Endothelial cell of umbilical vein (primary cell): ENCODE measurements at regions not wholly inside any gene's neighbourhood (a gene's known extent, or its start where the extent isn't known, plus 50 kb on each side); places are given as distances from the start of the nearest gene placed in this dataset.

Experiments used
- BruUV-seq: library from RNA; stranded (reverse); fragments of 400-500 nt; replicated peaks from 2 replicates; lab custom pipeline; 2021; lab: Mats Ljungman, UMichigan
- CTCF ChIA-PET: fragments of 300-600, 350-600 bp; sonication (Branson Sonifier 250); formaldehyde crosslinking; loops from one replicate; lab custom pipeline; 2021; ENCODE audit warnings: antibody characterized with exemption, inconsistent platforms; lab: Charles Lee
- POLR2A ChIA-PET: fragments of 300-600, 350-600 bp; sonication (Branson Sonifier 250); formaldehyde crosslinking; loops from one replicate; lab custom pipeline; 2021; ENCODE audit warnings: antibody characterized with exemption, inconsistent platforms; lab: Charles Lee
- DNase-seq: peaks from one replicate; pipeline ENCODE4 v3.0.0-alpha.2; 2011; ENCODE audit warnings: low read depth, low spot score
- FAIRE-seq: peaks from 2 replicates; lab custom pipeline; 2011; peaks lifted over from hg19 to GRCh38; lab: Jason Lieb, UNC
- H2AFZ ChIP-seq: 2 replicates; pipeline ENCODE4 v1.6.0; 2012; ENCODE audit warnings: low read depth, low read length, control low read depth, inconsistent platforms
- H3K27ac ChIP-seq: 2 replicates; pipeline ENCODE4 v1.5.1; 2011; ENCODE audit warnings: low read depth, mild to moderate bottlenecking, control low read depth, low read length, moderate library complexity; ENCODE audit not compliant: insufficient read depth
- H3K27me3 ChIP-seq, 2 experiments: 2 replicates each; pipeline versions ENCODE4 v1.6.0 to v1.6.1; 2011; ENCODE audit warnings: low read length in 2 of 2, mixed read lengths in 1 of 2; ENCODE audit not compliant: control insufficient read depth in 2 of 2, insufficient read depth in 2 of 2
- H3K36me3 ChIP-seq, 2 experiments: 2 replicates in 1 of 2; 3 replicates in 1 of 2; pipeline ENCODE4 v1.5.1; 2011; ENCODE audit warnings: low read length in 2 of 2, mild to moderate bottlenecking in 1 of 2, moderate library complexity in 1 of 2; ENCODE audit not compliant: control insufficient read depth in 2 of 2, insufficient read depth in 2 of 2; ENCODE audit errors: extremely low read depth in 1 of 2
- H3K4me1 ChIP-seq: 3 replicates; pipeline ENCODE4 v1.5.1; 2011; ENCODE audit warnings: mild to moderate bottlenecking, low read length; ENCODE audit not compliant: control insufficient read depth, insufficient read depth; ENCODE audit errors: extremely low read depth
- H3K4me2 ChIP-seq: 2 replicates; pipeline ENCODE4 v1.6.1; 2011; ENCODE audit warnings: low read length, control low read depth, mixed read lengths; ENCODE audit not compliant: insufficient read depth
- H3K4me3 ChIP-seq, 3 experiments: fragments of 200-600 bp in 1 of 3; sonication (generic), shearing (Covaris generic) in 1 of 3; replicated peaks in 1 of 3; 2 replicates each; pipeline ENCODE4 v1.5.1; 2011 to 2016; ENCODE audit warnings: control low read depth in 3 of 3, low read length in 3 of 3, mild to moderate bottlenecking in 2 of 3, inconsistent platforms in 1 of 3, low read depth in 1 of 3, moderate library complexity in 1 of 3; ENCODE audit not compliant: insufficient read depth in 1 of 3
- H3K79me2 ChIP-seq: 2 replicates; pipeline ENCODE4 v1.6.0; 2012; ENCODE audit warnings: low read length, inconsistent platforms; ENCODE audit not compliant: control insufficient read depth, insufficient read depth
- H3K9ac ChIP-seq: replicated peaks from 2 replicates; pipeline ENCODE3; 2011; ENCODE audit warnings: low read length, control low read depth; ENCODE audit not compliant: insufficient read depth; ENCODE audit errors: extremely low read depth
- H3K9me1 ChIP-seq: replicated peaks from 3 replicates; pipeline ENCODE4 v1.6.0; 2011; ENCODE audit warnings: mild to moderate bottlenecking, low read length; ENCODE audit not compliant: control insufficient read depth, insufficient read depth; ENCODE audit errors: extremely low read depth
- H3K9me3 ChIP-seq: replicated peaks from 2 replicates; pipeline ENCODE4 v1.5.1; 2012; ENCODE audit warnings: low read length, inconsistent platforms; ENCODE audit not compliant: control insufficient read depth, insufficient read depth
- H4K20me1 ChIP-seq: replicated peaks from 2 replicates; pipeline ENCODE3; 2011; ENCODE audit warnings: mild to moderate bottlenecking, low read length; ENCODE audit not compliant: control insufficient read depth, insufficient read depth; ENCODE audit errors: extremely low read depth
- EZH2 ChIP-seq: IDR thresholded peaks from 2 replicates; pipeline ENCODE4 v1.6.1; 2012; ENCODE audit warnings: borderline replicate concordance, low read depth, mild to moderate bottlenecking, moderate library complexity, low read length, inconsistent platforms; ENCODE audit not compliant: severe bottlenecking
- FOS ChIP-seq: IDR thresholded peaks from 2 replicates; pipeline ENCODE4 v1.6.1; 2011; ENCODE audit warnings: mild to moderate bottlenecking, low read length, moderate library complexity, borderline replicate concordance; ENCODE audit not compliant: insufficient read depth
- GATA2 ChIP-seq: IDR thresholded peaks from 2 replicates; pipeline ENCODE4 v1.7.0; 2011; ENCODE audit warnings: low read depth, mild to moderate bottlenecking, moderate library complexity, mixed read lengths, low read length; ENCODE audit not compliant: insufficient read length, insufficient read depth
- JUN ChIP-seq: IDR thresholded peaks from 2 replicates; pipeline ENCODE4 v1.6.1; 2011; ENCODE audit warnings: borderline replicate concordance, low read depth; ENCODE audit not compliant: insufficient read length, insufficient read depth
- MYC ChIP-seq: IDR thresholded peaks from one replicate; pipeline ENCODE4 v1.6.1; 2011; ENCODE audit warnings: mild to moderate bottlenecking, low read depth, low read length
- POLR2A ChIP-seq: IDR thresholded peaks from 2 replicates; pipeline ENCODE4 v1.6.1; 2012; ENCODE audit warnings: low read depth, mild to moderate bottlenecking, control low read depth, low read length
- POLR2AphosphoS5 ChIP-seq: IDR thresholded peaks from 2 replicates; pipeline ENCODE4 v1.6.1; 2012; ENCODE audit warnings: low read depth, mild to moderate bottlenecking, control low read depth, low read length, moderate library complexity; ENCODE audit not compliant: insufficient read depth
- dilution Hi-C: fragments of 300-500 bp; cut with MboI; formaldehyde crosslinking; loops from one replicate; pipeline ENCODE4 v1.15.0; 2019; ENCODE audit warnings: low sequenced_read_pairs; ENCODE audit not compliant: extremely low pct_ligation_motif_present
- intact Hi-C: fragments of 100-400 bp; cut with micrococcal nuclease; formaldehyde crosslinking; loops from one replicate; pipeline ENCODE4 v1.10.0; 2022
- TF ChIP-seq, protein P1 (sequence below): IDR thresholded peaks from 2 replicates; pipeline ENCODE4 v1.6.1; 2011; ENCODE audit not compliant: insufficient read depth, insufficient read length
- TF ChIP-seq, protein P2 (sequence below), 2 donors: IDR thresholded peaks; 1 replicate in 1 of 2; 2 replicates in 1 of 2; pipeline ENCODE4 v1.5.1; 2011; ENCODE audit warnings: low read length in 2 of 2, mild to moderate bottlenecking in 2 of 2, moderate library complexity in 2 of 2, control low read depth in 1 of 2, inconsistent platforms in 1 of 2, low read depth in 1 of 2; ENCODE audit not compliant: insufficient read depth in 1 of 2; ENCODE audit errors: extremely low read depth in 1 of 2

DNA sequence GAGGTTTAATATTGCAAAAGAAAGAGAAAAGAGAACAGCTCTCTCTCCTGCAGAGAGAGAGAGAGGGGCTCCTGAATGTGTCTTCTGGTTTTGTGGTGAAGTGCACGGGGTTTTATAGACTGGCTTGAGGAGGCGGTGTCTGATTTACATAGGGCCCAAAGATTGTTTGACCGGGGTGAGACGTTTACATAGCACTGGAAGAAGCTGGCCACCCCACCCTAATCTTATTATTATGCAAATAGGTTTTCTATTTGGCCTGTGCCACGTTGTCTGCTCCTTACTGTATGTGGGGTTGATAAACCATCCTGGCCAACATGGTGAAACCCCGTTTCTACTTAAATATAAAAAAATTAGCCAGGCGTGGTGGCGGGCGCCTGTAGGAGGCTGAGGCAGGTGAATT is 268.6 kb downstream of the SV2B start:
- Histone ChIP-seq H3K4me2 (no peak overlapping the region), H3K27me3 (no peaks in the 10 kb centered on the region), H3K36me3 (no peaks in the 10 kb centered on the region), H3K9me1 (no peaks in the 10 kb centered on the region), H3K9me3 (no peaks in the 10 kb centered on the region), H3K4me1 (no peaks in the 10 kb centered on the region), H2AFZ (no peak overlapping the region), H3K27ac (no peak overlapping the region), H4K20me1 (no peaks in the 10 kb centered on the region), H3K4me3 (no peak overlapping the region), H3K9ac (no peak overlapping the region), H3K79me2 (no peaks in the 10 kb centered on the region)
- ChIA-PET POLR2A (no interaction called here), CTCF (no interaction called here)
- TF ChIP-seq EZH2 (no peak), JUN (no peak), POLR2A (no peak), MYC (no peak), FOS (no peak), POLR2AphosphoS5 (no peak), GATA2 (no peak)
- TF ChIP-seq, protein P1, sequence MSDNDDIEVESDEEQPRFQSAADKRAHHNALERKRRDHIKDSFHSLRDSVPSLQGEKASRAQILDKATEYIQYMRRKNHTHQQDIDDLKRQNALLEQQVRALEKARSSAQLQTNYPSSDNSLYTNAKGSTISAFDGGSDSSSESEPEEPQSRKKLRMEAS: no peak
- TF ChIP-seq, protein P2, sequence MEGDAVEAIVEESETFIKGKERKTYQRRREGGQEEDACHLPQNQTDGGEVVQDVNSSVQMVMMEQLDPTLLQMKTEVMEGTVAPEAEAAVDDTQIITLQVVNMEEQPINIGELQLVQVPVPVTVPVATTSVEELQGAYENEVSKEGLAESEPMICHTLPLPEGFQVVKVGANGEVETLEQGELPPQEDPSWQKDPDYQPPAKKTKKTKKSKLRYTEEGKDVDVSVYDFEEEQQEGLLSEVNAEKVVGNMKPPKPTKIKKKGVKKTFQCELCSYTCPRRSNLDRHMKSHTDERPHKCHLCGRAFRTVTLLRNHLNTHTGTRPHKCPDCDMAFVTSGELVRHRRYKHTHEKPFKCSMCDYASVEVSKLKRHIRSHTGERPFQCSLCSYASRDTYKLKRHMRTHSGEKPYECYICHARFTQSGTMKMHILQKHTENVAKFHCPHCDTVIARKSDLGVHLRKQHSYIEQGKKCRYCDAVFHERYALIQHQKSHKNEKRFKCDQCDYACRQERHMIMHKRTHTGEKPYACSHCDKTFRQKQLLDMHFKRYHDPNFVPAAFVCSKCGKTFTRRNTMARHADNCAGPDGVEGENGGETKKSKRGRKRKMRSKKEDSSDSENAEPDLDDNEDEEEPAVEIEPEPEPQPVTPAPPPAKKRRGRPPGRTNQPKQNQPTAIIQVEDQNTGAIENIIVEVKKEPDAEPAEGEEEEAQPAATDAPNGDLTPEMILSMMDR (IDR thresholded peaks at IDR 0.05; ENCODE audit: extremely low read depth in 1 of 2, insufficient read depth in 1 of 2, low read depth in 1 of 2, low read length in 2 of 2): no peak
- no peak for DNase-seq
- dilution Hi-C loops: no loop called here
- BruUV-seq: no TSS peak
- intact Hi-C loops: no loop called here
- FAIRE-seq: no peak
